Psoas muscle (tissue), 7 donors: ENCODE measurements at regions not wholly inside any gene's neighbourhood (a gene's known extent, or its start where the extent isn't known, plus 50 kb on each side); places are given as distances from the start of the nearest gene placed in this dataset.

ENCODE experiments used
- ATAC-seq, 4 donors: fragments of 200-7000 bp; cut with Tn5 transposase; one replicate each; pipeline ENCODE4 v1.9.1; 2020; ENCODE audit warnings: moderate library complexity in 3 of 4, mild to moderate bottlenecking in 2 of 4
- DNase-seq, 2 donors: peaks; one replicate each; pipeline ENCODE4 v3.0.0-alpha.2; 2020
- H3K27ac ChIP-seq: fragments of 200-600 bp; one replicate; pipeline ENCODE4 v1.8.0; 2022
- H3K27me3 ChIP-seq, 3 donors: fragments of 200-600 bp in 1 of 3; one replicate each; pipeline versions ENCODE4 v1.6.1 to v1.8.0; 2013 to 2022; ENCODE audit warnings: low read length in 2 of 3, mild to moderate bottlenecking in 2 of 3, moderate library complexity in 1 of 3; ENCODE audit not compliant: insufficient read depth in 3 of 3
- H3K36me3 ChIP-seq, 2 donors: fragments of 200-600 bp in 1 of 2; one replicate each; pipeline versions ENCODE4 v1.6.1 to v1.8.0; 2013 to 2022; ENCODE audit warnings: low read depth in 1 of 2, mild to moderate bottlenecking in 1 of 2, moderate library complexity in 1 of 2; ENCODE audit not compliant: insufficient read depth in 1 of 2
- H3K4me1 ChIP-seq: fragments of 200-600 bp; one replicate; pipeline ENCODE4 v1.8.0; 2022
- H3K4me3 ChIP-seq: fragments of 200-600 bp; one replicate; pipeline ENCODE4 v1.8.0; 2022; ENCODE audit warnings: mild to moderate bottlenecking
- H3K9me3 ChIP-seq: fragments of 200-600 bp; one replicate; pipeline ENCODE4 v1.8.0; 2022
- WGBS, 3 donors: extraction: QIAGEN DNeasy Blood & Tissue Kit; methylation state at CpG; one replicate each; pipeline versions ENCODE4 v1.1.6 to v1.1.7; 2013; 5-methylcytosine and 5-hydroxymethylcytosine counted together
- intact Hi-C, 2 donors: fragments of 100-400 bp; cut with DNase I; formaldehyde crosslinking; loops; one replicate each; pipeline versions ENCODE4 v1.11.0 to v1.14.2; 2022
- TF ChIP-seq, protein P1 (sequence below): fragments of 200-600 bp; IDR thresholded peaks from one replicate; pipeline ENCODE4 v1.8.0; 2022; ENCODE audit warnings: antibody characterized with exemption
- donor health status: healthy with polysubstance abuse.
- donor health status: DM: no; HTN: no; CAD: no; lungs with moderate emphysema.
- donor health status: Bipolar disorder and iron deficiency.
- donor health status: healthy.
- donor health status: DM: yes; HTN: yes; CAD: no.
- donor health status: DM: no; HTN: no; CAD: no.
- donor health status: DM: yes; HTN: yes; CAD: no.

- Histone ChIP-seq H3K4me3 (no peak overlapping the region), H3K9me3 (no peaks in the 10 kb centered on the region), H3K27me3 (no peaks in the 10 kb centered on the region), H3K36me3 (no peaks in the 10 kb centered on the region), H3K4me1 (no peaks in the 10 kb centered on the region), H3K27ac (no peak overlapping the region)
- TF ChIP-seq, protein P1, sequence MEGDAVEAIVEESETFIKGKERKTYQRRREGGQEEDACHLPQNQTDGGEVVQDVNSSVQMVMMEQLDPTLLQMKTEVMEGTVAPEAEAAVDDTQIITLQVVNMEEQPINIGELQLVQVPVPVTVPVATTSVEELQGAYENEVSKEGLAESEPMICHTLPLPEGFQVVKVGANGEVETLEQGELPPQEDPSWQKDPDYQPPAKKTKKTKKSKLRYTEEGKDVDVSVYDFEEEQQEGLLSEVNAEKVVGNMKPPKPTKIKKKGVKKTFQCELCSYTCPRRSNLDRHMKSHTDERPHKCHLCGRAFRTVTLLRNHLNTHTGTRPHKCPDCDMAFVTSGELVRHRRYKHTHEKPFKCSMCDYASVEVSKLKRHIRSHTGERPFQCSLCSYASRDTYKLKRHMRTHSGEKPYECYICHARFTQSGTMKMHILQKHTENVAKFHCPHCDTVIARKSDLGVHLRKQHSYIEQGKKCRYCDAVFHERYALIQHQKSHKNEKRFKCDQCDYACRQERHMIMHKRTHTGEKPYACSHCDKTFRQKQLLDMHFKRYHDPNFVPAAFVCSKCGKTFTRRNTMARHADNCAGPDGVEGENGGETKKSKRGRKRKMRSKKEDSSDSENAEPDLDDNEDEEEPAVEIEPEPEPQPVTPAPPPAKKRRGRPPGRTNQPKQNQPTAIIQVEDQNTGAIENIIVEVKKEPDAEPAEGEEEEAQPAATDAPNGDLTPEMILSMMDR, result no peak
- DNase-seq, result no peak
- intact Hi-C loops, result no loop called here
- 10 to 29% (median 22%) methylated on average over 3 of the region's 3 CpGs for WGBS, 3 donors
- ATAC-seq, result no peak
Observed at GRCh38 chr14:43949400-43949799, 557.7 kb downstream of the FSCB start.

GRCh38 chr14:43939836-43940235 is 567.2 kb downstream of the FSCB start:
- H3K27ac ChIP-seq, result no peak overlapping the region
- DNase-seq (no peak), ATAC-seq (no peak)
- H3K36me3 ChIP-seq, result no peaks in the 10 kb centered on the region
- no peaks in the 10 kb centered on the region for H3K27me3 ChIP-seq
- intact Hi-C loops, result no loop called here
- 81 to 84% (median 84%) methylated on average over 11 of the region's 11 CpGs for WGBS, 3 donors
- TF ChIP-seq, protein P1, result no peak
- H3K4me1 ChIP-seq, result no peaks in the 10 kb centered on the region
- no peak overlapping the region for H3K4me3 ChIP-seq
- H3K9me3 ChIP-seq, result no peaks in the 10 kb centered on the region

DNA sequence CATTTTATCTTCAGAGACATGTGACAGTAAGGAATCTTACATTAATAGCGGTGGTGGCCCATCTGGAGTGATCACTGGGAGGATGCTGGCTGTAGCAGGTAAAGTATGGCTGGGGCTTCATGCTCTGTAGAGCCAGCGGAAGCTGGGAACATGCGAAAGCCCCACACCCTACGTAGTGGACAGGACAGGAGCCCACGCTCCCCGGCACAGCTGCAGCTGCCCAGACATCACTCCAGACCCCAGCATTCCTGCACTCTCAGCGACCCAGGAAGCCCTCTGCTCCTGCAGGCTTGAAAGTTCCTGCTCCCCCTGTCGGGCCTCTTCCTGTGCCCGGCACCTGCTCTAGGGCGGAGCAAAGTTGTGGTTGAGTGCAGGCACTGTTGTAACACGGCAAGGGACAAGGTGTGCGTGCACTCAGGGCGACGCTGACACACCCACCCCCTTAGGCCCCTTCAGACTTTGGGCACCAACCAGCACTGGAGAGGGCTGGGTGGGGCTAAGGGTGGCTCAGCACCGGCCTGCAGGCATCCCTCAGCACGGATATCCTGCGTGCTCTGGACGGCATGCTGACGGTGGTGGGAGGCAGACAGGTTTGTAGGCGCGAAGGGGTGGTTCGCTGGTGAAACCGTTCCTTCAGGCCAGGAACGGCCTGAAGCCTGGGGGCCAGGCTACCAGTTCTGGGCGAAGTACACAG is 568.3 kb downstream of the FSCB start:
- intact Hi-C loops, result no loop called here
- TF ChIP-seq, protein P1, result no peak
- DNase-seq (no peak), ATAC-seq (no peak)
- H3K4me3 ChIP-seq, result no peak overlapping the region
- H3K36me3 ChIP-seq, result no peaks in the 10 kb centered on the region
- WGBS, 3 donors, result 85 to 90% (median 88%) methylated on average over 25 of the region's 25 CpGs
- no peaks in the 10 kb centered on the region for H3K4me1 ChIP-seq
- peaks cover 4% of the 10 kb centered on the region for H3K9me3 ChIP-seq
- no peaks in the 10 kb centered on the region for H3K27me3 ChIP-seq
- no peak overlapping the region for H3K27ac ChIP-seq

GRCh38 chr14:43937001-43937400 is 570.1 kb downstream of the FSCB start:
- Histone ChIP-seq H3K27ac (no peak overlapping the region), H3K4me1 (no peaks in the 10 kb centered on the region), H3K9me3 (peaks cover 4% of the 10 kb centered on the region), H3K27me3 (no peaks in the 10 kb centered on the region), H3K4me3 (no peak overlapping the region), H3K36me3 (no peaks in the 10 kb centered on the region)
- DNase-seq (no peak), ATAC-seq (no peak)
- TF ChIP-seq, protein P1, result no peak
- 92 to 100% (median 94%) methylated on average over 2 of the region's 2 CpGs for WGBS, 3 donors
- intact Hi-C loops, result no loop called here

GRCh38 chr14:43934102-43934501 is 573.0 kb downstream of the FSCB start:
- ATAC-seq (no peak), DNase-seq (no peak)
- H3K4me1 ChIP-seq, result no peaks in the 10 kb centered on the region
- TF ChIP-seq, protein P1, result no peak
- no peaks in the 10 kb centered on the region for H3K36me3 ChIP-seq
- no peak overlapping the region for H3K4me3 ChIP-seq
- intact Hi-C loops, result no loop called here
- 66 to 76% (median 74%) methylated on average over 1 of the region's 1 CpG for WGBS, 3 donors
- H3K9me3 ChIP-seq, result peaks cover 4% of the 10 kb centered on the region
- no peaks in the 10 kb centered on the region for H3K27me3 ChIP-seq
- H3K27ac ChIP-seq, result no peak overlapping the region
